Fibroblast of mammary gland (primary cell): ENCODE measurements at regions not wholly inside any gene's neighbourhood (a gene's known extent, or its start where the extent isn't known, plus 50 kb on each side); places are given as distances from the start of the nearest gene placed in this dataset.
"Not testable (repeated sequence)": the region's sequence is repeated elsewhere in the genome, so short reads cannot be mapped to it uniquely, and the experiment has no call there.

Experiments
- DNase-seq: peaks from one replicate; pipeline ENCODE4 v3.0.0-alpha.2; 2010; ENCODE audit warnings: low read depth
- H3K4me3 ChIP-seq: 2 replicates; pipeline ENCODE4 v1.5.1; 2011; ENCODE audit warnings: low read depth, mild to moderate bottlenecking, low read length, moderate library complexity; ENCODE audit not compliant: control insufficient read depth
- TF ChIP-seq, protein P1 (sequence below): conservative IDR thresholded peaks from 2 replicates; pipeline ENCODE4 v1.5.1; 2011; ENCODE audit warnings: low read depth, low read length, inconsistent platforms; ENCODE audit not compliant: control insufficient read depth, insufficient read depth

DNA sequence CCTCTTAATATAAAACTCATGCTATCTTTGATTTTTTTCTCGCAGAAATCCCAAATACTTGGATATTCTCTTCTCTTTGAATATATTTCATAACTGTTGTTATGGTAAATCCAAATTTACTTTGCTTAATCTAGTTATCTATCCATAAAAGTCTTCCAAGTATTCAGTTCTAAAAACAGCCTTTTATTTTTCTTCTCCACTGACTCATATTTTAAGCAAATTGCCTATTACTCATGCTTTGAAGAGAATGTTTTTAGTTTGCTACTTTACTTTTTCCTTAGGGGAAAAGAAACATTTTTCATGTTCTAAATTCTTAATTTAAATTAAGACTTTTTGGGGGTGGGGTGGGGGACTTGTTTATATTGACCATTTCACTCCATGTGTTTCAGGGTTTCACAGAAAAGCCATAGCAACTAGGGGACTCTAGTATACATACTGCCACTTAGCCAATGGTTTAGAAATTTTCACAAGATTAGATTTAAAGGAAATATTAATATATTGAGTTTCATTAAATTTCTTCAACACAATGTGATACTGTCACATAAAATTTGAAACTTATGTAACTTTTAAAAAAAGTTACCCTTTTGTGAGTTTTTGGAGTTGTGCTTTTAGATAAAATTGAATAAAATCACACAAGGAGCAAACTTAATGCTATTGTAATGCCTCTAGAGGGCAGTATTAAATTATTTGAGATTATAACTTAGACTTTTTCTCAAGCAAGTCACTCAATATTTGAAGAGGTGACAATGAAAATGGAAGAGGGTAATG, 545.8 kb upstream of the ARRDC3 start:
- peak; percentile 39 for DNase-seq
- no peak overlapping the region for H3K4me3 ChIP-seq
- TF ChIP-seq, protein P1, sequence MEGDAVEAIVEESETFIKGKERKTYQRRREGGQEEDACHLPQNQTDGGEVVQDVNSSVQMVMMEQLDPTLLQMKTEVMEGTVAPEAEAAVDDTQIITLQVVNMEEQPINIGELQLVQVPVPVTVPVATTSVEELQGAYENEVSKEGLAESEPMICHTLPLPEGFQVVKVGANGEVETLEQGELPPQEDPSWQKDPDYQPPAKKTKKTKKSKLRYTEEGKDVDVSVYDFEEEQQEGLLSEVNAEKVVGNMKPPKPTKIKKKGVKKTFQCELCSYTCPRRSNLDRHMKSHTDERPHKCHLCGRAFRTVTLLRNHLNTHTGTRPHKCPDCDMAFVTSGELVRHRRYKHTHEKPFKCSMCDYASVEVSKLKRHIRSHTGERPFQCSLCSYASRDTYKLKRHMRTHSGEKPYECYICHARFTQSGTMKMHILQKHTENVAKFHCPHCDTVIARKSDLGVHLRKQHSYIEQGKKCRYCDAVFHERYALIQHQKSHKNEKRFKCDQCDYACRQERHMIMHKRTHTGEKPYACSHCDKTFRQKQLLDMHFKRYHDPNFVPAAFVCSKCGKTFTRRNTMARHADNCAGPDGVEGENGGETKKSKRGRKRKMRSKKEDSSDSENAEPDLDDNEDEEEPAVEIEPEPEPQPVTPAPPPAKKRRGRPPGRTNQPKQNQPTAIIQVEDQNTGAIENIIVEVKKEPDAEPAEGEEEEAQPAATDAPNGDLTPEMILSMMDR = peak; percentile 46

GRCh38 chr5:91927439-91927838, 544.3 kb upstream of the ARRDC3 start:
- DNase-seq = no peak
- no peak overlapping the region for H3K4me3 ChIP-seq
- TF ChIP-seq, protein P1 = no peak

DNA sequence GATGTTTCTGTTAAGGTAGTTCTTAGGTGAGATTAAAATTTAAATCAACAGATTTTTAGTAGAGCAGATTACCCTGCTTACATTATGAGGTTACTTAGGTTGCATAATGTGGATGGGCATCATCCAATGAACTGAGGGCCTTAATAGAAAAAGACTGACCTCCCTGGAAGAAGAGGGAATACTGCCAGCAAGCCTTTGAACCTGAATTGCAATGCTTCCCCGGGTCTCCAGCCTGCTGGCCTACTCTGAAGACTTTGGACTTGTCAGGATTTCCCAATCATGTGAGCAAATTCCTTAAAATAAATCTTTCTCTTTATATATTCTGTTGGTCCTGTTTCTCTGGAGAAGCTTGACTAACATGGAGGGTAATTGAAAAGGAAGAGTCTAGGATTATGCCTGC, 542.1 kb upstream of the ARRDC3 start:
- peak; percentile 23 for DNase-seq
- TF ChIP-seq, protein P1 = no peak
- no peak overlapping the region for H3K4me3 ChIP-seq

GRCh38 chr5:91917037-91917814, 534.1 kb upstream of the ARRDC3 start:
- not testable (repeated sequence) for H3K4me3 ChIP-seq, DNase-seq

DNA sequence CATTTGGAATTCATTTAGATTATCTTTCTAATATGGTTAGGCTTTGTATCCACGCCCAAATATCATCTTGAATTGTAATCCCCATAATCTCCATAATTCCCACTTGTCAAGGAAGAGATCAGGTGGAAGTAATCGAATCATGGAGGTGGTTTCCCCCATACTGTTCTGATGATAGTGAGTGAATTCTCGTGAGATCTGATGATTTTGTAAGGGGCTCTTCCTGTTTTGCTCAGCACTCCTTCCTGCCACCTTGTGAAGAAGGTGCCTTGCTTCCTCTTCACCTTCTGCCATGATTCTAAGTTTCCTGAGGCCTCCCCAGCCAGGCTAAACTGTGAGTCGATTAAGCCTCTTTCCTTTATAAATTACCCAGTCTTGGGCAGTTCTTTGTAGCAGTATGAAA, 527.5 kb upstream of the ARRDC3 start:
- DNase-seq = no peak
- H3K4me3 ChIP-seq = no peak overlapping the region
- TF ChIP-seq, protein P1 = no peak

DNA sequence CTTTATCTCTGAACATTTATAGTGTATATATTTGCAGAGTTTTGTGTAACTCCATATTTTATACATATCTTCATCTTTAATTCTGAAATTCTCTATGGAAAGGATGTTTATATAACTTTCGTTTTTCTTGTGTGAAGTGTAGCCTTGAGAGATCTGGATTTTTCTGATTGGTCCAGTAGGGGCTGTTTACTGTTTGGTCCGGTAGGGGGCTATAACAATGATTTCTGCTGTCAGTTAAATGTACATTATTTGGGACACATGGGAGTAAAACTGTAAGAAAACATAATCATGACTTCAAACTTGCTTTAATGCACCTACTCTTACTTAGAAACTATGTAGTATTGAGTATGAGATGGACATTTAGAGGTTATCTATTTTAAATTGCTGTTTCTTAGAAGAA, 527.1 kb upstream of the ARRDC3 start:
- TF ChIP-seq, protein P1 = no peak
- no peak for DNase-seq
- no peak overlapping the region for H3K4me3 ChIP-seq

DNA sequence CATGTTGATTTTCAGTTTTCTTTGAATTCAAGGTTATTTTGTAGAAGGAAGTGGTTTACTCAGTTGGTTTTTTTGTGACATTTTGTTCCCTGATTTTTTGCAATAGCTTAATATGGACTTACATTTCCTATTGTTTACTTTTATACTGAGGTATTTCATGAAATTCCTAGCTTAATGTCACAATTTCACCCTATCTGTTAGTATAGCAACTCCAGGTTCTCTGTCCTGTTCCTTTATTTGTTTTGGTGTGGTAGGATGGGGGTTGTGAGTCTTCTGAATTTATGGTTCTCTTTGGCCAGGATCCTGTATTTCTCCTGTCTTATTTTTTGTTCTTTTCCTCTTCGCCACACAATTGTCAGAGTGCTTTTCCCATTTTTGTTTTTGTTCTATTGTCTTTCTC, 523.4 kb upstream of the ARRDC3 start:
- TF ChIP-seq, protein P1 = no peak
- H3K4me3 ChIP-seq = no peak overlapping the region
- DNase-seq = no peak
